Adrenal gland (tissue), 5 donors: ENCODE measurements at regions not wholly inside any gene's neighbourhood (a gene's known extent, or its start where the extent isn't known, plus 50 kb on each side); places are given as distances from the start of the nearest gene placed in this dataset.

Experiments used
- POLR2A ChIP-seq, 2 donors: fragments of 450-650 bp; IDR thresholded peaks; one replicate each; pipeline ENCODE4 v1.6.1; 2017; ENCODE audit warnings: antibody characterized with exemption in 2 of 2, mild to moderate bottlenecking in 2 of 2, moderate library complexity in 1 of 2
- TF ChIP-seq, protein P1 (sequence below), 6 experiments: fragments of 450-650 bp in 4 of 6; fragments of 200-600 bp in 2 of 6; sonication (generic) in 1 of 6; IDR thresholded peaks; 1 replicate in 5 of 6; 2 replicates in 1 of 6; pipeline versions ENCODE4 v1.5.1 to v1.8.0; 2016 to 2021; ENCODE audit warnings: antibody characterized with exemption in 6 of 6, mild to moderate bottlenecking in 2 of 6, moderate library complexity in 1 of 6
- donor health status: DM: no; HTN: no; CAD: no.

DNA sequence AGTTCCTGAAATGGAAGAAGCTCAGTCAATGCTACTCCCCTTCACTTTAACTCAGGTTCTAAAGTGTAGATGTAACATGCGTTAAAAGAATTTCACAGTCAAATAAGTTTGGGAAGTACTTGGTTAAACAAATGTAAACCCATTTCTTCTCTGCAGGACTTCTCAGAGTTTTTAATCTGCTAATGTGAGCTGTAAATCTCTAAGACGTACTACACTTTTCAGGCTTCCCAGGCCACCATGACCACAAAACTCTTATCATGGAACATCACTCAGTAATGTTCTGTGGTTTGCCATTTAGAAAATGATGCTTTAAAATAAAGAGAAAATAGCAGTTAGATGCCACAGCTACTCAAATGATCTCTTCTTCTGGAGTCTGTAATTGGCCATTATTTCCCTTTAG is 104.3 kb downstream of the HHIPL2 start:
- no peak for TF ChIP-seq POLR2A (IDR thresholded peaks at IDR 0.05)
- TF ChIP-seq, protein P1, sequence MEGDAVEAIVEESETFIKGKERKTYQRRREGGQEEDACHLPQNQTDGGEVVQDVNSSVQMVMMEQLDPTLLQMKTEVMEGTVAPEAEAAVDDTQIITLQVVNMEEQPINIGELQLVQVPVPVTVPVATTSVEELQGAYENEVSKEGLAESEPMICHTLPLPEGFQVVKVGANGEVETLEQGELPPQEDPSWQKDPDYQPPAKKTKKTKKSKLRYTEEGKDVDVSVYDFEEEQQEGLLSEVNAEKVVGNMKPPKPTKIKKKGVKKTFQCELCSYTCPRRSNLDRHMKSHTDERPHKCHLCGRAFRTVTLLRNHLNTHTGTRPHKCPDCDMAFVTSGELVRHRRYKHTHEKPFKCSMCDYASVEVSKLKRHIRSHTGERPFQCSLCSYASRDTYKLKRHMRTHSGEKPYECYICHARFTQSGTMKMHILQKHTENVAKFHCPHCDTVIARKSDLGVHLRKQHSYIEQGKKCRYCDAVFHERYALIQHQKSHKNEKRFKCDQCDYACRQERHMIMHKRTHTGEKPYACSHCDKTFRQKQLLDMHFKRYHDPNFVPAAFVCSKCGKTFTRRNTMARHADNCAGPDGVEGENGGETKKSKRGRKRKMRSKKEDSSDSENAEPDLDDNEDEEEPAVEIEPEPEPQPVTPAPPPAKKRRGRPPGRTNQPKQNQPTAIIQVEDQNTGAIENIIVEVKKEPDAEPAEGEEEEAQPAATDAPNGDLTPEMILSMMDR (IDR thresholded peaks at IDR 0.05): no peak
